Stomach (tissue), 8 donors: ENCODE measurements at regions not wholly inside any gene's neighbourhood (a gene's known extent, or its start where the extent isn't known, plus 50 kb on each side); places are given as distances from the start of the nearest gene placed in this dataset.
"Not testable (repeated sequence)": the region's sequence is repeated elsewhere in the genome, so short reads cannot be mapped to it uniquely, and the experiment has no call there.

Source experiments
- DNase-seq, 2 donors: peaks; one replicate each; pipeline versions ENCODE4 v3.0.0 to v3.0.0-alpha.2; 2013 to 2019
- H3K27ac ChIP-seq, 5 donors: fragments of 200-600 bp in 4 of 5; sonication (generic) in 4 of 5; one replicate each; pipeline ENCODE4 v1.5.1; 2013 to 2019; ENCODE audit warnings: mild to moderate bottlenecking in 1 of 5, moderate library complexity in 1 of 5
- H3K27me3 ChIP-seq, 3 donors: fragments of 200-600 bp; sonication (generic); one replicate each; pipeline ENCODE4 v1.5.1; 2017 to 2019; ENCODE audit warnings: mixed run types in 1 of 3
- H3K36me3 ChIP-seq, 4 donors: fragments of 200-600 bp; sonication (generic); 1 replicate in 3 of 4; 2 replicates in 1 of 4; pipeline ENCODE4 v1.5.1; 2016 to 2019
- H3K4me1 ChIP-seq, 4 donors: fragments of 200-600 bp; sonication (generic); one replicate each; pipeline ENCODE4 v1.5.1; 2016 to 2019
- H3K4me3 ChIP-seq, 4 donors: fragments of 200-600 bp; sonication (generic) in 3 of 4; one replicate each; pipeline ENCODE4 v1.5.1; 2016 to 2019; ENCODE audit warnings: mild to moderate bottlenecking in 1 of 4
- H3K9me3 ChIP-seq, 4 donors: fragments of 200-600 bp; sonication (generic); one replicate each; pipeline ENCODE4 v1.5.1; 2016 to 2019
- CTCF ChIP-seq, 7 experiments: fragments of 450-650 bp in 4 of 7; fragments of 200-600 bp in 3 of 7; sonication (generic) in 3 of 7; IDR thresholded peaks; one replicate each; pipeline ENCODE4 v1.5.1; 2016 to 2019; ENCODE audit warnings: antibody characterized with exemption in 7 of 7, control low read depth in 2 of 7, mild to moderate bottlenecking in 1 of 7
- EP300 ChIP-seq: sonication (generic); formaldehyde crosslinking; IDR thresholded peaks from one replicate; pipeline ENCODE4 v1.6.1; 2017; ENCODE audit warnings: antibody characterized with exemption
- POLR2A ChIP-seq, 4 donors: fragments of 450-650 bp; IDR thresholded peaks; one replicate each; pipeline ENCODE4 v1.6.1; 2016; ENCODE audit warnings: antibody characterized with exemption in 4 of 4, control low read depth in 2 of 4, mild to moderate bottlenecking in 1 of 4, moderate library complexity in 1 of 4
- POLR2AphosphoS5 ChIP-seq, 3 donors: sonication (generic); formaldehyde crosslinking; IDR thresholded peaks; one replicate each; pipeline ENCODE4 v1.6.1; 2016; ENCODE audit warnings: antibody characterized with exemption in 3 of 3
- WGBS, 5 donors: extraction: QIAGEN DNeasy Blood & Tissue Kit in 3 of 5; methylation state at CpG; one replicate each; pipeline versions ENCODE4 v1.1.5 to v1.1.7; 2013 to 2018; 5-methylcytosine and 5-hydroxymethylcytosine counted together
- intact Hi-C: fragments of 100-400 bp; cut with DNase I; formaldehyde crosslinking; loops from one replicate; pipeline ENCODE4 v1.15.1; 2023; ENCODE audit warnings: low total_unique reads
- donor health status: healthy with polysubstance abuse.
- donor health status: Bipolar disorder and iron deficiency.
- donor health status: healthy.

- no peaks in the 10 kb centered on the region for H3K27me3 ChIP-seq
- intact Hi-C loops: no loop called here
- H3K36me3 ChIP-seq: no peaks in the 10 kb centered on the region
- no peak overlapping the region for H3K4me3 ChIP-seq
- TF ChIP-seq POLR2A (IDR thresholded peaks at IDR 0.05) (no peak), CTCF (IDR thresholded peaks at IDR 0.05) (no peak), POLR2AphosphoS5 (IDR thresholded peaks at IDR 0.05) (no peak), EP300 (no peak)
- peaks cover 0 to 7% (median 0%) of the 10 kb centered on the region in 4 donors for H3K4me1 ChIP-seq
- DNase-seq: no peak
- no peaks in the 10 kb centered on the region for H3K9me3 ChIP-seq
- peak overlapping the region in 2 of 5 donors; percentile 31 to 52 for H3K27ac ChIP-seq
Observed at GRCh38 chr13:79987761-79988160, 353.2 kb downstream of the SPRY2 start.

GRCh38 chr13:79987323-79987722 is 353.6 kb downstream of the SPRY2 start:
- intact Hi-C loops: no loop called here
- DNase-seq: no peak
- TF ChIP-seq EP300: no peak
- no peak for TF ChIP-seq POLR2AphosphoS5 (IDR thresholded peaks at IDR 0.05)
- TF ChIP-seq POLR2A (IDR thresholded peaks at IDR 0.05): no peak
- no peak for TF ChIP-seq CTCF (IDR thresholded peaks at IDR 0.05)
- H3K4me3 ChIP-seq: no peak overlapping the region
- H3K27ac ChIP-seq: peak overlapping the region in 1 of 5 donors; percentile 52
- no peaks in the 10 kb centered on the region for H3K36me3 ChIP-seq
- peaks cover 0 to 7% (median 0%) of the 10 kb centered on the region in 4 donors for H3K4me1 ChIP-seq
- H3K27me3 ChIP-seq: no peaks in the 10 kb centered on the region
- H3K9me3 ChIP-seq: no peaks in the 10 kb centered on the region

- no peak overlapping the region for H3K4me3 ChIP-seq
- 75 to 96% (median 94%) methylated on average over 1 of the region's 1 CpG for WGBS, 5 donors
- H3K36me3 ChIP-seq: no peaks in the 10 kb centered on the region
- H3K9me3 ChIP-seq: no peaks in the 10 kb centered on the region
- TF ChIP-seq POLR2A (IDR thresholded peaks at IDR 0.05) (no peak), POLR2AphosphoS5 (IDR thresholded peaks at IDR 0.05) (no peak)
- peak overlapping the region in 1 of 5 donors; percentile 52 for H3K27ac ChIP-seq
- DNase-seq: no peak
- peaks cover 0 to 7% (median 0%) of the 10 kb centered on the region in 4 donors for H3K4me1 ChIP-seq
- no peaks in the 10 kb centered on the region for H3K27me3 ChIP-seq
- intact Hi-C loops: no loop called here
Observed at GRCh38 chr13:79986890-79987289, 354.0 kb downstream of the SPRY2 start.

GRCh38 chr13:79974935-79975650 is 365.8 kb downstream of the SPRY2 start:
- H3K36me3 ChIP-seq, DNase-seq, H3K27me3 ChIP-seq, intact Hi-C loops, H3K9me3 ChIP-seq, H3K4me1 ChIP-seq, H3K4me3 ChIP-seq, H3K27ac ChIP-seq: not testable (repeated sequence)
- WGBS, 5 donors: 71 to 84% (median 74%) methylated on average over 5 to 7 of the region's 7 CpGs

GRCh38 chr13:79973533-79973963 is 367.4 kb downstream of the SPRY2 start:
- Histone ChIP-seq H3K36me3 (no peaks in the 10 kb centered on the region), H3K4me1 (no peaks in the 10 kb centered on the region), H3K27ac (no peak overlapping the region), H3K4me3 (no peak overlapping the region), H3K9me3 (peaks cover 0 to 1% (median 0%) of the 10 kb centered on the region in 4 donors), H3K27me3 (no peaks in the 10 kb centered on the region)
- DNase-seq: peak in 1 of 2 donors; percentile 36
- TF ChIP-seq POLR2AphosphoS5 (IDR thresholded peaks at IDR 0.05): no peak
- TF ChIP-seq POLR2A (IDR thresholded peaks at IDR 0.05): no peak
- TF ChIP-seq EP300: no peak
- TF ChIP-seq CTCF (IDR thresholded peaks at IDR 0.05): peak in 4 of 7 experiments; percentile 27 to 35 (median 32)
- intact Hi-C loops: no loop called here
- WGBS, 5 donors: 78 to 93% (median 86%) methylated on average over 4 of the region's 4 CpGs
